Loucy (cell line): ENCODE measurements at regions not wholly inside any gene's neighbourhood (a gene's known extent, or its start where the extent isn't known, plus 50 kb on each side); places are given as distances from the start of the nearest gene placed in this dataset.

Source experiments
- H2AFZ ChIP-seq: fragments of 200-600 bp; sonication (generic); 2 replicates; pipeline ENCODE4 v1.6.0; 2016; ENCODE audit warnings: antibody characterized with exemption, mild to moderate bottlenecking, low read length, moderate library complexity
- H3F3A ChIP-seq: fragments of 200-600 bp; 2 replicates; pipeline ENCODE4 v1.6.0; 2016; ENCODE audit warnings: antibody characterized with exemption, low read depth, mild to moderate bottlenecking
- H3K27me3 ChIP-seq: fragments of 200-600 bp; sonication (generic); 2 replicates; pipeline ENCODE4 v1.6.1; 2014; ENCODE audit warnings: low read length, mild to moderate bottlenecking; ENCODE audit not compliant: insufficient read depth, poor library complexity, severe bottlenecking
- H3K36me3 ChIP-seq: fragments of 200-600 bp; sonication (generic); 2 replicates; pipeline ENCODE4 v1.6.1; 2016; ENCODE audit warnings: low read length; ENCODE audit not compliant: insufficient read depth
- H3K4me1 ChIP-seq: fragments of 200-600 bp; sonication (generic); 2 replicates; pipeline ENCODE4 v1.5.1; 2014; ENCODE audit warnings: low read length, mild to moderate bottlenecking; ENCODE audit not compliant: insufficient read depth, poor library complexity, severe bottlenecking
- H3K4me2 ChIP-seq: fragments of 200-600 bp; sonication (generic); 2 replicates; pipeline ENCODE4 v1.6.0; 2014; ENCODE audit warnings: antibody characterized with exemption, low read length, low read depth, mild to moderate bottlenecking; ENCODE audit not compliant: poor library complexity, severe bottlenecking
- H3K4me3 ChIP-seq: fragments of 200-600 bp; sonication (generic); 2 replicates; pipeline ENCODE4 v1.5.1; 2014; ENCODE audit warnings: low read length, mild to moderate bottlenecking, mixed read lengths; ENCODE audit not compliant: poor library complexity, severe bottlenecking
- H3K79me2 ChIP-seq: fragments of 200-600 bp; sonication (generic); 2 replicates; pipeline ENCODE4 v1.6.1; 2014; ENCODE audit warnings: low read length; ENCODE audit not compliant: insufficient read depth
- H3K9ac ChIP-seq: fragments of 200-600 bp; sonication (generic); 2 replicates; pipeline ENCODE4 v1.6.0; 2014; ENCODE audit warnings: mild to moderate bottlenecking, low read depth, low read length, moderate library complexity; ENCODE audit not compliant: poor library complexity, severe bottlenecking
- H3K9me2 ChIP-seq: fragments of 200-600 bp; sonication (generic); replicated peaks from 2 replicates; pipeline ENCODE4 v1.6.1; 2016; ENCODE audit warnings: low read depth, low read length, mixed read lengths
- H3K9me3 ChIP-seq: fragments of 200-600 bp; sonication (generic); 2 replicates; pipeline ENCODE4 v1.6.1; 2014; ENCODE audit warnings: mild to moderate bottlenecking, antibody characterized with exemption, low read length, low read depth; ENCODE audit not compliant: insufficient read depth
- H4K20me1 ChIP-seq: fragments of 200-600 bp; sonication (generic); 2 replicates; pipeline ENCODE4 v1.6.0; 2014; ENCODE audit warnings: antibody characterized with exemption, low read length, mild to moderate bottlenecking; ENCODE audit not compliant: insufficient read depth, poor library complexity, severe bottlenecking
- CTCF ChIP-seq: fragments of 200-600 bp; sonication (generic); conservative IDR thresholded peaks from 2 replicates; pipeline ENCODE4 v1.5.1; 2014; ENCODE audit warnings: mild to moderate bottlenecking, antibody characterized with exemption, low read length
- EZH2phosphoT487 ChIP-seq: fragments of 200-600 bp; IDR thresholded peaks from 2 replicates; pipeline ENCODE4 v1.6.1; 2018; ENCODE audit warnings: antibody characterized with exemption, mild to moderate bottlenecking, moderate library complexity, borderline replicate concordance

- TF ChIP-seq EZH2phosphoT487 (no peak), CTCF (no peak)
- no peaks in the 10 kb centered on the region for H3K36me3 ChIP-seq
- no peaks in the 10 kb centered on the region for H3K9me2 ChIP-seq
- no peaks in the 10 kb centered on the region for H3F3A ChIP-seq
- no peak overlapping the region for H3K4me3 ChIP-seq
- H3K9me3 ChIP-seq, result no peaks in the 10 kb centered on the region
- H3K79me2 ChIP-seq, result no peaks in the 10 kb centered on the region
- H3K4me1 ChIP-seq, result peaks cover 19% of the 10 kb centered on the region
- no peak overlapping the region for H2AFZ ChIP-seq
- no peaks in the 10 kb centered on the region for H4K20me1 ChIP-seq
- H3K4me2 ChIP-seq, result no peak overlapping the region
- H3K9ac ChIP-seq, result no peak overlapping the region
- H3K27me3 ChIP-seq, result no peaks in the 10 kb centered on the region
Observed at GRCh38 chr6:141467881-141468280, 664.8 kb upstream of the GJE1 start.

GRCh38 chr6:141467041-141467440 is 665.7 kb upstream of the GJE1 start:
- Histone ChIP-seq H3K9me2 (no peaks in the 10 kb centered on the region), H3K4me1 (peaks cover 11% of the 10 kb centered on the region), H3K9me3 (no peaks in the 10 kb centered on the region), H3K4me2 (no peak overlapping the region), H3F3A (no peaks in the 10 kb centered on the region), H4K20me1 (no peaks in the 10 kb centered on the region), H3K36me3 (no peaks in the 10 kb centered on the region), H3K4me3 (no peak overlapping the region), H3K9ac (no peak overlapping the region), H3K27me3 (no peaks in the 10 kb centered on the region), H3K79me2 (no peaks in the 10 kb centered on the region), H2AFZ (peak overlapping the region; percentile 50; the same call in 1 of the 2 replicates)
- no peak for TF ChIP-seq EZH2phosphoT487
- no peak for TF ChIP-seq CTCF

GRCh38 chr6:141464896-141465295 is 667.8 kb upstream of the GJE1 start:
- H3K4me3 ChIP-seq, result no peak overlapping the region
- H3K36me3 ChIP-seq, result no peaks in the 10 kb centered on the region
- no peak overlapping the region for H3K4me2 ChIP-seq
- no peaks in the 10 kb centered on the region for H3K9me3 ChIP-seq
- peaks cover 9% of the 10 kb centered on the region for H3K4me1 ChIP-seq
- no peak for TF ChIP-seq CTCF
- TF ChIP-seq EZH2phosphoT487, result no peak
- no peaks in the 10 kb centered on the region for H3K9me2 ChIP-seq
- no peak overlapping the region for H2AFZ ChIP-seq
- H3K79me2 ChIP-seq, result no peaks in the 10 kb centered on the region
- no peaks in the 10 kb centered on the region for H4K20me1 ChIP-seq
- H3F3A ChIP-seq, result no peaks in the 10 kb centered on the region
- H3K27me3 ChIP-seq, result no peaks in the 10 kb centered on the region
- no peak overlapping the region for H3K9ac ChIP-seq
